CD4-positive, CD25-positive, alpha-beta regulatory T cell (primary cell): ENCODE measurements at regions not wholly inside any gene's neighbourhood (a gene's known extent, or its start where the extent isn't known, plus 50 kb on each side); places are given as distances from the start of the nearest gene placed in this dataset.

ENCODE experiments used
- ATAC-seq, 2 donors: fragments of 150-1000 bp; cut with Tn5 transposase; one replicate each; pipeline ENCODE4 v1.10.0; 2021; ENCODE audit warnings: low read depth in 2 of 2, moderate number of reproducible peaks in 2 of 2, moderate library complexity in 1 of 2
- DNase-seq, 3 donors: peaks; one replicate each; pipeline versions ENCODE4 v3.0.0 to v3.0.0-alpha.2; 2012 to 2022; ENCODE audit warnings: mixed read lengths in 1 of 3
- H3K27ac ChIP-seq: one replicate; pipeline ENCODE4 v1.7.0; 2013; ENCODE audit warnings: mild to moderate bottlenecking, low read length; ENCODE audit not compliant: insufficient read depth, poor library complexity, severe bottlenecking
- H3K27me3 ChIP-seq: one replicate; pipeline ENCODE4 v1.7.0; 2013; ENCODE audit warnings: low read length; ENCODE audit not compliant: control insufficient read depth, insufficient read depth
- H3K36me3 ChIP-seq: one replicate; pipeline ENCODE4 v1.7.0; 2013; ENCODE audit warnings: mild to moderate bottlenecking, low read length, moderate library complexity; ENCODE audit not compliant: control insufficient read depth, insufficient read depth
- H3K4me1 ChIP-seq: 2 replicates; pipeline ENCODE4 v1.7.0; 2013; ENCODE audit warnings: mild to moderate bottlenecking, low read length; ENCODE audit not compliant: insufficient read depth, control insufficient read depth, poor library complexity, severe bottlenecking
- H3K4me3 ChIP-seq: one replicate; pipeline ENCODE4 v1.7.0; 2013; ENCODE audit warnings: low read depth, mild to moderate bottlenecking, low read length, moderate library complexity
- H3K9me3 ChIP-seq, 2 experiments: 1 replicate in 1 of 2; 2 replicates in 1 of 2; pipeline ENCODE4 v1.7.0; 2013; ENCODE audit warnings: low read length in 2 of 2, mild to moderate bottlenecking in 1 of 2, moderate library complexity in 1 of 2; ENCODE audit not compliant: control insufficient read depth in 2 of 2
- H3K27ac Mint-ChIP-seq, 3 donors: one replicate each; pipeline ENCODE4 v1.8.0; 2020 to 2022; ENCODE audit warnings: mild to moderate bottlenecking in 3 of 3, mixed read lengths in 3 of 3, moderate library complexity in 2 of 3
- H3K27me3 Mint-ChIP-seq: one replicate; pipeline ENCODE4 v1.8.0; 2022; ENCODE audit warnings: mild to moderate bottlenecking, mixed read lengths
- H3K36me3 Mint-ChIP-seq: one replicate; pipeline ENCODE4 v1.8.0; 2020; ENCODE audit warnings: mixed read lengths
- H3K4me1 Mint-ChIP-seq, 4 donors: one replicate each; pipeline ENCODE4 v1.8.0; 2020 to 2022; ENCODE audit warnings: mixed read lengths in 4 of 4, mild to moderate bottlenecking in 1 of 4
- H3K4me3 Mint-ChIP-seq, 4 donors: one replicate each; pipeline ENCODE4 v1.8.0; 2020 to 2022; ENCODE audit warnings: mild to moderate bottlenecking in 4 of 4, mixed read lengths in 4 of 4, moderate library complexity in 3 of 4
- H3K9me3 Mint-ChIP-seq, 7 donors: one replicate each; pipeline ENCODE4 v1.8.0; 2020 to 2022; ENCODE audit warnings: mixed read lengths in 7 of 7, mild to moderate bottlenecking in 3 of 7, moderate library complexity in 2 of 7

GRCh38 chr6:100163035-100163434, 169.0 kb upstream of the MCHR2 start:
- no peak for ATAC-seq
- no peak for DNase-seq
- H3K36me3 Mint-ChIP-seq: no peaks in the 10 kb centered on the region
- H3K4me3 Mint-ChIP-seq: no peak overlapping the region
- H3K36me3 ChIP-seq: no peaks in the 10 kb centered on the region
- no peaks in the 10 kb centered on the region for H3K4me1 ChIP-seq
- H3K27ac ChIP-seq: no peak overlapping the region
- H3K27ac Mint-ChIP-seq: no peak overlapping the region
- no peaks in the 10 kb centered on the region for H3K9me3 ChIP-seq
- H3K9me3 Mint-ChIP-seq: peaks cover 0 to 4% (median 0%) of the 10 kb centered on the region in 7 donors
- H3K27me3 ChIP-seq: no peaks in the 10 kb centered on the region
- no peak overlapping the region for H3K4me3 ChIP-seq
- H3K27me3 Mint-ChIP-seq: no peaks in the 10 kb centered on the region
- no peaks in the 10 kb centered on the region for H3K4me1 Mint-ChIP-seq

DNA sequence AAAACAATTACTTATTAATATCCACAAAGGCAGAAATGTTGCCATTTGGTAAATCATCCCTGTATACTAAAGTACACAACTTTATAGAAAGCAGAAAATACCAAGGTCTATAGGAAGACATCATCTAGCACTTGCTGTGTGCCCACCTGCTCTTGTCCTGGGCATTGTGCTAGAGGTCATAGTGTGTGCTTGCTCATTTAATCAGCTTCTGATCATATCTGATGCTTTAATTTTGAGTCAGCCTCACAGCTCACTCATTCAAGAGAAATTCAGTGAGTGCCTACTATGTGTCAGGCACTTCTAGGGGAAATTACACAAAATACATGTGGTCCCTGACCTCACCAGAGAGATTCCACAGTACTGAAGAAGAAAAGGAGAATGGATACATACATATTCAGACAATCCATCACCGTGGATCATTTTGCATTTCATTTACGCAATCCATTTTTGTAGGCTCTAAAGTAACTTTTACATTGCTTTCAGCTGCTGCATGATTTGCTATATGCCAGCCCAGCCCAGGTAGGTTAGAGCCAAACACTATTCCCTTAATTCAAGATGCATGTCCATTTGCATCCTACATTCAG, 167.9 kb upstream of the MCHR2 start:
- Mint-ChIP-seq H3K27me3 (no peaks in the 10 kb centered on the region), H3K27ac (no peak overlapping the region), H3K4me1 (no peaks in the 10 kb centered on the region), H3K9me3 (peaks cover 0 to 5% (median 0%) of the 10 kb centered on the region in 7 donors), H3K4me3 (no peak overlapping the region), H3K36me3 (no peaks in the 10 kb centered on the region)
- H3K36me3 ChIP-seq: no peaks in the 10 kb centered on the region
- no peaks in the 10 kb centered on the region for H3K27me3 ChIP-seq
- no peak overlapping the region for H3K4me3 ChIP-seq
- H3K27ac ChIP-seq: no peak overlapping the region
- no peaks in the 10 kb centered on the region for H3K9me3 ChIP-seq
- DNase-seq (no peak), ATAC-seq (no peak)
- no peaks in the 10 kb centered on the region for H3K4me1 ChIP-seq

- H3K9me3 Mint-ChIP-seq: peaks cover 0 to 5% (median 0%) of the 10 kb centered on the region in 7 donors
- H3K4me3 ChIP-seq: no peak overlapping the region
- H3K27ac Mint-ChIP-seq: no peak overlapping the region
- H3K27ac ChIP-seq: no peak overlapping the region
- no peaks in the 10 kb centered on the region for H3K27me3 Mint-ChIP-seq
- no peaks in the 10 kb centered on the region for H3K4me1 ChIP-seq
- no peaks in the 10 kb centered on the region for H3K36me3 Mint-ChIP-seq
- no peaks in the 10 kb centered on the region for H3K36me3 ChIP-seq
- no peaks in the 10 kb centered on the region for H3K4me1 Mint-ChIP-seq
- no peaks in the 10 kb centered on the region for H3K27me3 ChIP-seq
- no peak overlapping the region for H3K4me3 Mint-ChIP-seq
- DNase-seq (no peak), ATAC-seq (no peak)
- no peaks in the 10 kb centered on the region for H3K9me3 ChIP-seq
Observed at GRCh38 chr6:100160930-100161329, 166.9 kb upstream of the MCHR2 start.

GRCh38 chr6:100155141-100155540, 161.1 kb upstream of the MCHR2 start:
- H3K36me3 Mint-ChIP-seq: no peaks in the 10 kb centered on the region
- no peaks in the 10 kb centered on the region for H3K27me3 Mint-ChIP-seq
- H3K27me3 ChIP-seq: no peaks in the 10 kb centered on the region
- no peak overlapping the region for H3K4me3 Mint-ChIP-seq
- no peak overlapping the region for H3K4me3 ChIP-seq
- H3K9me3 Mint-ChIP-seq: peaks cover 0 to 5% (median 0%) of the 10 kb centered on the region in 7 donors
- DNase-seq (no peak), ATAC-seq (no peak)
- no peaks in the 10 kb centered on the region for H3K4me1 Mint-ChIP-seq
- no peaks in the 10 kb centered on the region for H3K9me3 ChIP-seq
- no peak overlapping the region for H3K27ac Mint-ChIP-seq
- H3K36me3 ChIP-seq: no peaks in the 10 kb centered on the region
- no peak overlapping the region for H3K27ac ChIP-seq
- no peaks in the 10 kb centered on the region for H3K4me1 ChIP-seq

- H3K36me3 Mint-ChIP-seq: no peaks in the 10 kb centered on the region
- Histone ChIP-seq H3K4me1 (no peaks in the 10 kb centered on the region), H3K4me3 (no peak overlapping the region), H3K27ac (no peak overlapping the region), H3K9me3 (no peaks in the 10 kb centered on the region), H3K27me3 (no peaks in the 10 kb centered on the region), H3K36me3 (no peaks in the 10 kb centered on the region)
- H3K4me1 Mint-ChIP-seq: no peaks in the 10 kb centered on the region
- no peaks in the 10 kb centered on the region for H3K27me3 Mint-ChIP-seq
- no peak for ATAC-seq
- no peak overlapping the region for H3K27ac Mint-ChIP-seq
- DNase-seq: no peak
- H3K4me3 Mint-ChIP-seq: no peak overlapping the region
- H3K9me3 Mint-ChIP-seq: peaks cover 0 to 5% (median 0%) of the 10 kb centered on the region in 7 donors
Observed at GRCh38 chr6:100153636-100154275, 159.7 kb upstream of the MCHR2 start.

- H3K9me3 Mint-ChIP-seq: peaks cover 0 to 5% (median 0%) of the 10 kb centered on the region in 7 donors
- no peaks in the 10 kb centered on the region for H3K27me3 ChIP-seq
Observed at GRCh38 chr6:100152201-100152600, 158.2 kb upstream of the MCHR2 start.

DNA sequence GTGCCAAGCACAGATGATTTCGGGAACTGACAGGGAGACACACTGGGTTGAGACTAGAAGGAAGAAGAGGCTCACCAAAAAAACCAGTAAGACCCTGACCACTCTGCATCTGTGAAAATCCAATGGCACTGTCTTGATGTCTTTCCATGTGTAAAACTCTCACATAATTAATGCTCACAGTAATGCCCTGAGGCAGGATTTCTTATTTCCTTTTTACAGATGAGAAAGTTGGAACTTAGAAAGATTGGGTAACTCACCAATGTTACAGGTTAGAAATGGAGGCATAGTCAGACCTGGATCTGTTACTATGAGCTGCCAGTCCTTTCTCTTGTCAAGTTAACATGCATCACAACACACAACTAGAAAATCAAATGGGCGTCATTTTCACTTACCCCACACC, 151.0 kb upstream of the MCHR2 start:
- H3K9me3 ChIP-seq: no peaks in the 10 kb centered on the region
- no peak overlapping the region for H3K27ac ChIP-seq
- no peaks in the 10 kb centered on the region for H3K4me1 ChIP-seq
- H3K27me3 ChIP-seq: peaks cover 3% of the 10 kb centered on the region
- peaks cover 8% of the 10 kb centered on the region for H3K27me3 Mint-ChIP-seq
- peaks cover 0 to 5% (median 0%) of the 10 kb centered on the region in 7 donors for H3K9me3 Mint-ChIP-seq
- H3K36me3 ChIP-seq: no peaks in the 10 kb centered on the region
- H3K27ac Mint-ChIP-seq: no peak overlapping the region
- H3K4me3 Mint-ChIP-seq: no peak overlapping the region
- H3K36me3 Mint-ChIP-seq: no peaks in the 10 kb centered on the region
- ATAC-seq (no peak), DNase-seq (no peak)
- H3K4me3 ChIP-seq: no peak overlapping the region
- no peaks in the 10 kb centered on the region for H3K4me1 Mint-ChIP-seq

More at GRCh38 chr6:100152201-100152600, 158.2 kb upstream of the MCHR2 start:
- no peaks in the 10 kb centered on the region for H3K36me3 Mint-ChIP-seq
- Histone ChIP-seq H3K4me3 (no peak overlapping the region), H3K36me3 (no peaks in the 10 kb centered on the region), H3K27ac (no peak overlapping the region), H3K9me3 (no peaks in the 10 kb centered on the region), H3K4me1 (no peaks in the 10 kb centered on the region)
- ATAC-seq (no peak), DNase-seq (no peak)
- no peak overlapping the region for H3K27ac Mint-ChIP-seq
- no peaks in the 10 kb centered on the region for H3K4me1 Mint-ChIP-seq
- no peak overlapping the region for H3K4me3 Mint-ChIP-seq
- peaks cover 4% of the 10 kb centered on the region for H3K27me3 Mint-ChIP-seq
